SJSA1 (cell line): ENCODE measurements at regions not wholly inside any gene's neighbourhood (a gene's known extent, or its start where the extent isn't known, plus 50 kb on each side); places are given as distances from the start of the nearest gene placed in this dataset.

Source experiments
- DNase-seq, 2 experiments: peaks; one replicate each; pipeline ENCODE4 v3.0.0-alpha.2; 2015 to 2020; ENCODE audit warnings: low spot score in 2 of 2, low read depth in 1 of 2
- H3K27ac ChIP-seq: fragments of 250-450 bp; sonication (Bioruptor Pico); 2 replicates; pipeline ENCODE4 v1.5.1; 2020; ENCODE audit warnings: mild to moderate bottlenecking, moderate library complexity
- H3K27me3 ChIP-seq: fragments of 250-450 bp; sonication (Bioruptor Pico); replicated peaks from 2 replicates; pipeline ENCODE4 v1.5.1; 2020; ENCODE audit warnings: mild to moderate bottlenecking, moderate library complexity
- H3K36me3 ChIP-seq: fragments of 250-450 bp; sonication (Bioruptor Pico); 2 replicates; pipeline ENCODE4 v1.5.1; 2020; ENCODE audit warnings: mild to moderate bottlenecking
- H3K4me1 ChIP-seq: fragments of 250-450 bp; sonication (Bioruptor Pico); replicated peaks from 2 replicates; pipeline ENCODE4 v1.6.1; 2021; ENCODE audit warnings: mild to moderate bottlenecking
- H3K4me3 ChIP-seq: fragments of 250-450 bp; sonication (Bioruptor Pico); 2 replicates; pipeline ENCODE4 v1.5.1; 2020; ENCODE audit warnings: mild to moderate bottlenecking
- H3K9me3 ChIP-seq: fragments of 250-450 bp; sonication (Bioruptor Pico); replicated peaks from 2 replicates; pipeline ENCODE4 v1.5.1; 2020; ENCODE audit warnings: mild to moderate bottlenecking

DNA sequence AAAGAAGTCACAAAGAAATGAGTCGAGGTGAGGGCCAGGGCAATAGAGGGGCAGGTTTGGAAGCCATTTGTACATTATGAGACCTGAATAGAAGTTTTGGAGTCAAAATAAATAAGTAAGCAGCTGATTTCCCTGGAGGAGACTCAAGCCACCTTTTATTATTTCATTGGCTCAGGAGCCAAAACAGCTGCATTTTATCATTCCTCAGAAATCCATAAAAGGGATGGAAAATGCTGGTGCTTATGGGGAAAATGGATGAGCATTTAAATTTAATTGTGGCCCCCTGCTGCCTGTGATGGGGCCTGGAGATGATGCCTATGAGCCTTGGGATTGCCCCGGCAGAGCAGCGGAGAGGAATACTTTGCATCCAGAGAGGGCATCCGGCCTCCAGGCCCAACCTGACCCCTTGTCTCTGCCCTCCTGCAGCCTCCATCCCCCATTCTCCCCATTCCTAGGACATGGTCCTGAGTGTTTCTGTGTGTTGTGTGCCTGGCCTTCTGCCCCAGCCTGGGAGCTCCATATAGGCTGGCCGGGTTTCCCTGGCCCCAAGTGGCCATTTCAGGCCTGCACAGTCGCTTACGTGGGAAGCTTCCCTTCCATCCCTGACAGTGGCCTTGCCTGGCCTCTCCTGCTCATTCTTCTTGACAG is 296.8 kb upstream of the ZMIZ1 start:
- Histone ChIP-seq H3K27ac (no peak overlapping the region), H3K9me3 (no peaks in the 10 kb centered on the region; the same call in 1 of the 2 replicates), H3K27me3 (no peaks in the 10 kb centered on the region), H3K4me1 (peaks cover 56% of the 10 kb centered on the region), H3K4me3 (no peak overlapping the region), H3K36me3 (no peaks in the 10 kb centered on the region)
- no peak for DNase-seq

- Histone ChIP-seq H3K27me3 (no peaks in the 10 kb centered on the region), H3K4me3 (no peak overlapping the region), H3K4me1 (peaks cover 62% of the 10 kb centered on the region), H3K9me3 (no peaks in the 10 kb centered on the region; the same call in 1 of the 2 replicates), H3K36me3 (no peaks in the 10 kb centered on the region), H3K27ac (no peak overlapping the region)
- DNase-seq = no peak
Measured at GRCh38 chr10:78772486-78772885, 296.3 kb upstream of the ZMIZ1 start.

DNA sequence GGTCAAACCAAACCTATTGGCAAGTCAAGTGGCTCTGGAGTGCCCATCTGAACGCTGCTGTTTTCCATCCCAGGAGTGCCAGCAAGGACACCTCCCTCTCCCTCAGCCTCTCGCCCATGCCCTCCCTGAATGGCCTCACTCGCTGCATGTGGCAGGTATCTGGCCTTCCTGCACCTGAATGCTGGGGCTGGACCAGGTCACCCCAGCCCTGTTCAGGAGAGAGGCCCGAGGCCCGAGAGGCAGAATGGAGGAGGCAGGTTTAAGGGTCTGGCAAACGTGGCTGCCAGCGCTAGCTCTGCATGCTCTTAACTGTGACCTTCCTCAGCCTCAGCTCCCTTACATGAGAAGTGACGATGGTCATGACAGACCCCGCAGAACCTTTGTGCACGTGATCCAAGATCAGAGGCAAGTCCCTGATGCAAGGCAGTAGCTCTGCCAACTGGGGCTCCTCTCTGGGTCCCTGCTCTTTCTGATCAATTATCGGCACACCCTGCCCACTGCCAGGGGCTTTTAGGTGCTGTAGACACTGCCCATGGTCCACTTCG is 295.7 kb upstream of the ZMIZ1 start:
- peaks cover 64% of the 10 kb centered on the region for H3K4me1 ChIP-seq
- DNase-seq = no peak
- no peak overlapping the region for H3K4me3 ChIP-seq
- H3K36me3 ChIP-seq = no peaks in the 10 kb centered on the region
- H3K27me3 ChIP-seq = no peaks in the 10 kb centered on the region
- no peak overlapping the region for H3K27ac ChIP-seq
- H3K9me3 ChIP-seq = no peaks in the 10 kb centered on the region; the same call in 1 of the 2 replicates

DNA sequence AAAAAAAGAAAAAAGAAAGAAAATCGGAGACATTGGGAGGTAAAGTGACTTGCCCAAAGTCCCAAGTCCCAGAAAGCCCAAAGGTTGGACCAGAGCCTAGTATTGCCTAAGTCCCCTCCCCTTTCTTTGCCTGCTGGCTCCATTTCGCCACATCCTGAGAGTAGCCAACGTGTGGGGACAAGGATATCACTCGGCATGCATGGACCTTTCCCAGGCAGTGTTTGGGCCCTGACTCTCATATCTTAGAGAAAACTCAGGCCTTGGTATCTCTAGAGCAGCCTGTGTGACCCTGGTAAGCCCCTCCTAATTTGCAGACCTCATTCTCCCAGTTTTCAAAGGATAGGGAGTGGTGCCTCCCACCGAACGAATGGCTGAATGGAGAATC is 294.2 kb upstream of the ZMIZ1 start:
- no peak for DNase-seq

GRCh38 chr10:78774999-78775711 is 293.6 kb upstream of the ZMIZ1 start:
- H3K36me3 ChIP-seq = no peaks in the 10 kb centered on the region
- no peak overlapping the region for H3K4me3 ChIP-seq
- peak overlapping the region; percentile 86 for H3K27ac ChIP-seq
- no peaks in the 10 kb centered on the region for H3K27me3 ChIP-seq
- H3K4me1 ChIP-seq = peaks cover 57% of the 10 kb centered on the region
- DNase-seq = peak; percentile 98 to 99
- no peaks in the 10 kb centered on the region for H3K9me3 ChIP-seq

More for the DNA sequence above, 294.2 kb upstream of the ZMIZ1 start:
- H3K9me3 ChIP-seq = no peaks in the 10 kb centered on the region
- no peaks in the 10 kb centered on the region for H3K36me3 ChIP-seq
- H3K27ac ChIP-seq = peak overlapping the region; percentile 86
- peaks cover 63% of the 10 kb centered on the region for H3K4me1 ChIP-seq
- no peak overlapping the region for H3K4me3 ChIP-seq
- no peaks in the 10 kb centered on the region for H3K27me3 ChIP-seq

GRCh38 chr10:78775891-78776290 is 292.9 kb upstream of the ZMIZ1 start:
- H3K36me3 ChIP-seq = no peaks in the 10 kb centered on the region
- no peaks in the 10 kb centered on the region for H3K27me3 ChIP-seq
- H3K27ac ChIP-seq = peak overlapping the region; percentile 75
- no peaks in the 10 kb centered on the region for H3K9me3 ChIP-seq
- H3K4me1 ChIP-seq = peaks cover 50% of the 10 kb centered on the region
- H3K4me3 ChIP-seq = no peak overlapping the region
- DNase-seq = no peak

DNA sequence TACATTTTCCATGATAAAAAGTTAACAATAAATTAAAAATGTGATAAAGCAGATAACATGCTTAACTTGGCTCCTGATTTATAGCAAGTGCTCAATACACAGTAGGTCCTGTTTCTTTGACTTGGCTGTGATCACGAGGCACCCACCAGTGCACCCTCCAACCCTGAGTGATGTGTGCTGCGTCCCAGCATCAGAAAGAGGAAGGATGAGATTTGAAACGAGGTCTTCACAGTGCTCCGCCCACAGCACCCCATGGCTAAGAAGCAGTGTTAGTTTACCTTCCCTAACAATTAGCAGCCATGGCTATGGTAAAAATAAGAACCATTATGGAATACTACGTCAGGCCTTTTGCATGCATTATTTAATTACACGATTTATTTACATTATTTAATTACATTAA is 292.0 kb upstream of the ZMIZ1 start:
- Histone ChIP-seq H3K27me3 (no peaks in the 10 kb centered on the region), H3K4me1 (peaks cover 50% of the 10 kb centered on the region), H3K27ac (peak overlapping the region; percentile 75), H3K9me3 (no peaks in the 10 kb centered on the region), H3K36me3 (no peaks in the 10 kb centered on the region), H3K4me3 (no peak overlapping the region)
- no peak for DNase-seq

DNA sequence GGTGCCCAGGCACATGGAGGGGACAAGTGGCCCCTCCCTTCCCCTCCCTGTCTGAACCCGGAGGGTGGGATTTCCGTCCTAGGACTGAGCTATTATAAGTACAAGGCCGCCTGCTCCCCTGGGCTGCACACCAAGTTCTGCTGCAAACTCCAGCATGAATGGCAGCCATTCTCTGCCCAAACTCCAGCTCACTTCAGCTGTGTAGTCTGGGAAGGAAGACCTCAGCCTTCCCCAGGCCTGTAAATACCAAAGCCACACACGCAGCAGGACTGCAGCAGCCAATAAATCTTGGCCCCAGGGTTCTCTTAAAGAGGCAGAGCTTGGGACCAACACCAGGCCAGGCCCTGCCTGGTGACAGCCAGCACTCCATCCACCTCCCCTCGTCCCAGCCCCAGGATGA is 291.3 kb upstream of the ZMIZ1 start:
- Histone ChIP-seq H3K4me3 (no peak overlapping the region), H3K9me3 (no peaks in the 10 kb centered on the region), H3K36me3 (no peaks in the 10 kb centered on the region), H3K27ac (peak overlapping the region; percentile 75), H3K27me3 (no peaks in the 10 kb centered on the region), H3K4me1 (peaks cover 50% of the 10 kb centered on the region)
- peak; percentile 72 for DNase-seq

DNA sequence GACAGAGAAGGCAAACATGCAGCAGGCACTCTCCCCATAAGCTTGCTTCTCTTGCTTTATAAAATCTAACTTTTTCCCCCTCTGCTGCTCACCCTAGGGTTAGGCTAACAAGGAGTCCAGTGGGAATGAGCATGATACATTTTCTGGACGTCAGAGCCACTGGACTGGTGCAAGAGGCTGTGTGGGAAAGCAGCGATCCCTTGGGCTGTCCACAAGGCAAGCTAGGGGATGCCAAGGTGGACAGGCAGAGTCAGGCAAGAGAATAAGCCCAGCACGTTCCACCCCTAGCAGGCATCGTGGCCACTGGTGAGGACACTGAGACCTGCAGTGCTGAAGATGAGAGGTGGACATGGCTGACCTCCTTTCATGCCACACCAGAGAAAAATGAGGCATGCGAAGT is 290.9 kb upstream of the ZMIZ1 start:
- DNase-seq = no peak
- Histone ChIP-seq H3K27me3 (no peaks in the 10 kb centered on the region), H3K9me3 (no peaks in the 10 kb centered on the region), H3K4me1 (peaks cover 50% of the 10 kb centered on the region), H3K27ac (peak overlapping the region; percentile 75), H3K36me3 (no peaks in the 10 kb centered on the region), H3K4me3 (no peak overlapping the region)

GRCh38 chr10:78778444-78779338 is 290.1 kb upstream of the ZMIZ1 start:
- no peak overlapping the region for H3K4me3 ChIP-seq
- no peak for DNase-seq
- peaks cover 50% of the 10 kb centered on the region for H3K4me1 ChIP-seq
- H3K36me3 ChIP-seq = no peaks in the 10 kb centered on the region
- H3K27ac ChIP-seq = no peak overlapping the region
- H3K27me3 ChIP-seq = no peaks in the 10 kb centered on the region
- H3K9me3 ChIP-seq = no peaks in the 10 kb centered on the region

GRCh38 chr10:78779339-78779955 is 289.3 kb upstream of the ZMIZ1 start:
- H3K9me3 ChIP-seq = no peaks in the 10 kb centered on the region
- no peak overlapping the region for H3K27ac ChIP-seq
- H3K4me3 ChIP-seq = no peak overlapping the region
- DNase-seq = peak in 1 of 2 experiments; percentile 59
- H3K27me3 ChIP-seq = no peaks in the 10 kb centered on the region
- H3K36me3 ChIP-seq = no peaks in the 10 kb centered on the region
- H3K4me1 ChIP-seq = peaks cover 43% of the 10 kb centered on the region

GRCh38 chr10:78780551-78780961 is 288.2 kb upstream of the ZMIZ1 start:
- DNase-seq = no peak
- no peaks in the 10 kb centered on the region for H3K36me3 ChIP-seq
- no peak overlapping the region for H3K4me3 ChIP-seq
- peaks cover 35% of the 10 kb centered on the region for H3K4me1 ChIP-seq
- no peaks in the 10 kb centered on the region for H3K27me3 ChIP-seq
- no peaks in the 10 kb centered on the region for H3K9me3 ChIP-seq
- no peak overlapping the region for H3K27ac ChIP-seq

DNA sequence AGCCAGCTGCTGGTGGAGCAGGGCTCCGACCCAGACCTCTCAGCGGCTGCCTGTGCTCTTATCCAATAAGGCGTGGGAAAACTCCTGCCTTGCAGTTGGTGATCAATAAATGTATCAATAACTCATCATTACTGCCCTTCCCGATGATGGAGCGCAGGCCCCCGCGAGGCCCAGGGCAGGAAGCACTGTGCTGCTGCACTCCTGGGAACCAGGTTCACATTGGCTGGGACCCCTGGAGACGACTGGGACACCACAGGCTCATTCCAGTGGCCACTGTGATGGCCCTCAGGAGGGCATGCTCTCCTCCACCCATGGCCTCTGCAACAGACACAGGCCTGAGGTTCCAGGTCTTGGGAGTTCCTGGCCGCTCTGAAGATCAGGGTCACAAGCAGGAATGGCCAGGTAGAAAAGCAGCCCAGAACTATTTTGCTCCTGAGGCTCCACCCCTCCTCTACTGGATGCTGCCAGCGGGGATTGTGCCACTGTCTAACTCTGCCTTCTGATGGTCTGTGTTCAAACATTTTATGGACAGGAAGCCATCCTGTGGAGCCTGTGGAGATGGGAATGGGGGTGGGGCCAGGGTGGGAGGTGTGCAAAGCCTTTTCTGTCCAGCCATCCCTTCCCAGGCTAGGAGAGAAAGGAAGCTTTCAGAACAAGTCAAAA is 287.4 kb upstream of the ZMIZ1 start:
- H3K9me3 ChIP-seq = no peaks in the 10 kb centered on the region
- no peak for DNase-seq
- H3K4me1 ChIP-seq = peaks cover 29% of the 10 kb centered on the region
- no peaks in the 10 kb centered on the region for H3K27me3 ChIP-seq
- no peaks in the 10 kb centered on the region for H3K36me3 ChIP-seq
- H3K27ac ChIP-seq = no peak overlapping the region
- H3K4me3 ChIP-seq = no peak overlapping the region
